ENCODE measurements at regions not wholly inside any gene's neighbourhood (a gene's known extent, or its start where the extent isn't known, plus 50 kb on each side); places are given as distances from the start of the nearest gene placed in this dataset.

GRCh38 chr3:41148478-41148877 lies 50.8 kb upstream of the CTNNB1 start:
- TF ChIP-seq CTCF (optimal IDR thresholded peaks at IDR 0.05 in 1 of 3, IDR thresholded peaks at IDR 0.05 in 1 of 3, conservative IDR thresholded peaks at IDR 0.05 in 1 of 3; ENCODE audit: extremely low read depth in 1 of 3, insufficient read depth in 2 of 3, low read length in 3 of 3) (no peak), EZH2 (IDR thresholded peaks at IDR 0.05; ENCODE audit: low read length) (no peak)

Measured in keratinocyte (primary cell).